Uterus (tissue), 2 donors: ENCODE measurements at regions not wholly inside any gene's neighbourhood (a gene's known extent, or its start where the extent isn't known, plus 50 kb on each side); places are given as distances from the start of the nearest gene placed in this dataset.

ENCODE experiments used
- CTCF ChIP-seq, 4 experiments: fragments of 200-600 bp in 2 of 4; fragments of 450-650 bp in 2 of 4; sonication (generic) in 2 of 4; IDR thresholded peaks; one replicate each; pipeline ENCODE4 v1.5.1; 2016 to 2019; ENCODE audit warnings: antibody characterized with exemption in 4 of 4, mild to moderate bottlenecking in 2 of 4, moderate library complexity in 1 of 4
- POLR2A ChIP-seq, 2 donors: fragments of 450-650 bp; IDR thresholded peaks; one replicate each; pipeline ENCODE4 v1.6.1; 2016; ENCODE audit warnings: antibody characterized with exemption in 2 of 2, mild to moderate bottlenecking in 1 of 2, moderate library complexity in 1 of 2

- TF ChIP-seq CTCF (IDR thresholded peaks at IDR 0.05) (no peak), POLR2A (IDR thresholded peaks at IDR 0.05) (no peak)
Observed at GRCh38 chr1:217032715-217033367, 309.6 kb upstream of the ESRRG start.
